DOHH2 (cell line): ENCODE measurements at regions not wholly inside any gene's neighbourhood (a gene's known extent, or its start where the extent isn't known, plus 50 kb on each side); places are given as distances from the start of the nearest gene placed in this dataset.

Source experiments
- CTCF ChIP-seq: fragments of 200-600 bp; sonication (generic); IDR thresholded peaks from one replicate; pipeline ENCODE4 v1.5.1; 2014; ENCODE audit warnings: antibody characterized with exemption, mild to moderate bottlenecking, low read depth, low read length; ENCODE audit not compliant: poor library complexity, severe bottlenecking
- EZH2phosphoT487 ChIP-seq: fragments of 200-600 bp; sonication (generic); IDR thresholded peaks from 2 replicates; pipeline ENCODE4 v1.6.1; 2017; ENCODE audit warnings: borderline replicate concordance, mild to moderate bottlenecking, antibody characterized with exemption, low read length, moderate library complexity, mixed read lengths

GRCh38 chr14:104392396-104393198 lies 187.0 kb upstream of the C14orf180 start:
- TF ChIP-seq CTCF: no peak
- no peak for TF ChIP-seq EZH2phosphoT487
